AG04450 (cell line): ENCODE measurements at regions not wholly inside any gene's neighbourhood (a gene's known extent, or its start where the extent isn't known, plus 50 kb on each side); places are given as distances from the start of the nearest gene placed in this dataset.

Source experiments
- CTCF ChIA-PET: fragments of 300-600, 350-600 bp; formaldehyde crosslinking; extraction: SDS; loops from one replicate; lab custom pipeline; 2022; ENCODE audit warnings: antibody characterized with exemption, inconsistent platforms; lab: Charles Lee
- POLR2A ChIA-PET: fragments of 350-600 bp; formaldehyde crosslinking; extraction: SDS; loops from one replicate; lab custom pipeline; 2021; ENCODE audit warnings: antibody characterized with exemption, inconsistent platforms; lab: Yijun Ruan, JAX
- DNase-seq: peaks from one replicate; pipeline ENCODE4 v3.0.0-alpha.2; 2011; ENCODE audit warnings: low read depth, low spot score
- H3K27ac ChIP-seq: one replicate; pipeline ENCODE4 v1.5.1; 2012; ENCODE audit warnings: low read depth, low read length, control low read depth
- H3K27me3 ChIP-seq: one replicate; pipeline ENCODE4 v1.6.0; 2012; ENCODE audit warnings: low read length; ENCODE audit not compliant: control insufficient read depth, insufficient read depth
- H3K4me3 ChIP-seq: 2 replicates; pipeline ENCODE4 v1.5.1; 2011; ENCODE audit warnings: mild to moderate bottlenecking, low read depth, low read length, control low read depth
- H3K9me3 ChIP-seq: 2 replicates; pipeline ENCODE4 v1.5.1; 2012; ENCODE audit warnings: low read length; ENCODE audit not compliant: control insufficient read depth, insufficient read depth
- TF ChIP-seq, protein P1 (sequence below): IDR thresholded peaks from 2 replicates; pipeline ENCODE4 v1.5.1; 2011; ENCODE audit warnings: low read depth, low read length, control low read depth, inconsistent platforms

DNA sequence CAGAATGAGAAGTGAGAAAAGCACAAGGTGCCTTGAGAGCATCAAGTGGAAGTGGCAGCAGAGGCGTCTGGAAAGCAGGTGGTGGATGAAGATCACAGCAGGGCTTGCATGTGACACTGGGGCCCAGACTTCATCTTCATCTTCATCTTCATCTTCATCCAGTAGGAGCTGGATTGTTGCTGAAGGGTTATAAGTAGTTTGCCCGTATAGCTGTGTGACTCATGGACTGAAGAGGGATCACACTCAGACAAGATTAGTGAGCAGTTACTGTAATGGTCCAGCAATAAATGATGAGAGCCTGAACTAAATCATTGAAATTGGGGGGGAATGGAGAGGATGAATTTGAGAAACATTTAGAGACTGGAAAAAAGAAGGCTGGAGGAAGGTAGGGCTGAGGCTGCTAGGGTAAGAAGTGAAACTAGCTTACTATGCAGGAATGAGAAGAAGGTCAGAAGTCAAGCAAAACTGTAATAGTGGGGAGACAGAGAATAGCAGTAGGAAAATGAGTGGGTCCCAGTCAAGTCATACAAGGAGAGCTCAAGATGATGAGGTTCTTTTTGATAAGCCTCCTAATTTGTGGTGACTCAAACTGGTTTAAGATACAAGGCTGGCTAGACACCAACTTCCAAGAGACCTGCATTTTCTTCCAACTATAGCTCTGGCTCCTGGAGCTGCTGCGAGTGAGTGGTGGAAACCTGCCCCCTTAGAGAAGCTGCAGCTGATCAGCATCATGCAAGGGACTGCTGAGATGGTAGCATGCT lies 92.3 kb upstream of the BEND6 start:
- no peaks in the 10 kb centered on the region for H3K9me3 ChIP-seq
- CTCF ChIA-PET: interaction anchor here (2.4 to 8.4 kb wide), 2 partner anchors 11 to 40 kb away, joined by 9 to 78 read pairs; no protein-coding TSS in a partner anchor
- TF ChIP-seq, protein P1, sequence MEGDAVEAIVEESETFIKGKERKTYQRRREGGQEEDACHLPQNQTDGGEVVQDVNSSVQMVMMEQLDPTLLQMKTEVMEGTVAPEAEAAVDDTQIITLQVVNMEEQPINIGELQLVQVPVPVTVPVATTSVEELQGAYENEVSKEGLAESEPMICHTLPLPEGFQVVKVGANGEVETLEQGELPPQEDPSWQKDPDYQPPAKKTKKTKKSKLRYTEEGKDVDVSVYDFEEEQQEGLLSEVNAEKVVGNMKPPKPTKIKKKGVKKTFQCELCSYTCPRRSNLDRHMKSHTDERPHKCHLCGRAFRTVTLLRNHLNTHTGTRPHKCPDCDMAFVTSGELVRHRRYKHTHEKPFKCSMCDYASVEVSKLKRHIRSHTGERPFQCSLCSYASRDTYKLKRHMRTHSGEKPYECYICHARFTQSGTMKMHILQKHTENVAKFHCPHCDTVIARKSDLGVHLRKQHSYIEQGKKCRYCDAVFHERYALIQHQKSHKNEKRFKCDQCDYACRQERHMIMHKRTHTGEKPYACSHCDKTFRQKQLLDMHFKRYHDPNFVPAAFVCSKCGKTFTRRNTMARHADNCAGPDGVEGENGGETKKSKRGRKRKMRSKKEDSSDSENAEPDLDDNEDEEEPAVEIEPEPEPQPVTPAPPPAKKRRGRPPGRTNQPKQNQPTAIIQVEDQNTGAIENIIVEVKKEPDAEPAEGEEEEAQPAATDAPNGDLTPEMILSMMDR: no peak
- H3K4me3 ChIP-seq: no peak overlapping the region
- DNase-seq: no peak
- POLR2A ChIA-PET: interaction anchor here (0.7 to 1.7 kb wide), 3 partner anchors 11 to 454 kb away, joined by 3 to 6 read pairs (median 3); no protein-coding TSS in a partner anchor
- H3K27ac ChIP-seq: peak overlapping the region; percentile 59
- no peaks in the 10 kb centered on the region for H3K27me3 ChIP-seq

DNA sequence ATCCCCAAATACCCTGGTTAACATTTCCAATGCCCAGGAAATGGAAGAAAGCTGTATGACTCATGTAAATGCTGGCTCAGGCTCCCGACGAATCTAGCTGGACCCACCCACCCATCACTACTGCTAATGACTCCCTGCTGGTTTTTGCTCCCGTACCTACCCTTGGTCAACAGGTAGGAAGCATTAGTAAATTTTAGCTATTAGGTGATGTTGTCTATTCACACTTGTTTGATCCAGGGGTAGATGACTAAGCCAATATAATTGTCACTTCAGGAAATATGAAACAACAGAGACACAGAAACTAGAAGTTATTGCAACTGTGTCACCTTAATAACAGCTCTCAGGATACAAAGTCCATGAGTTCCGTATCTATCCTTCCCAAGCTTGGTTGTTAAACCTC lies 94.4 kb upstream of the BEND6 start:
- no peak for DNase-seq

DNA sequence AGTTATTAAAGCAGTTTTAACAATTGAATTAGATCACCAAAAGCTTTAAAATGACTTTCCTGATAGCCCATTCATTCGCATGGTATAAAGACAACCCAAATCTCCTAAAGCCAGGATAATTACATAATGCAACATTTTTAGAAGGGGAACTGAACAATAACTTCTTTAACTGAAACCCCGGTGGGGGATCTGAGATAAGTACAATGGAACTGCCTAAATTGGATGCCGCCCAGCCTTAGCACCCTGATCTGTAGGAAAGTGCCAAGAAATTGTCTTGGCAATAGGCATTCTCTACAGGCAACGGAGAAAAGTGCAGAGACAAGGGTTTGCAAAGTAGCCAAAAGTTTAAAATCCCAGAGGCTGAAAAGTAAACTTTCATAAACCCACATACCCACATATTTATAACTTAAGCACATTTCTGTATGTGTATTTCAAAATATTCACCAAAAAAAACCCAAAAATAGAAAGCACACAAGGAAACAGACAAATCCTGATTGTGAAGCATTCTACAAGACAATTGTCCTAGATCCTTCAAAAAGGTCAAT lies 98.8 kb upstream of the BEND6 start:
- no peaks in the 10 kb centered on the region for H3K27me3 ChIP-seq
- H3K9me3 ChIP-seq: no peaks in the 10 kb centered on the region
- no peak overlapping the region for H3K4me3 ChIP-seq
- TF ChIP-seq, protein P1: no peak
- H3K27ac ChIP-seq: no peak overlapping the region
- ChIA-PET POLR2A (no interaction called here), CTCF (interaction anchor here (0.5 to 1.5 kb wide), 3 partner anchors 10 to 148 kb away, joined by 3 to 4 read pairs (median 3); no protein-coding TSS in a partner anchor)
- no peak for DNase-seq

More for the DNA sequence above, 94.4 kb upstream of the BEND6 start:
- ChIA-PET POLR2A (no interaction called here), CTCF (interaction anchor here (0.6 to 8.4 kb wide), 2 partner anchors 9 to 17 kb away, joined by 3 to 78 read pairs; no protein-coding TSS in a partner anchor)
- no peak overlapping the region for H3K27ac ChIP-seq
- H3K9me3 ChIP-seq: no peaks in the 10 kb centered on the region
- TF ChIP-seq, protein P1: no peak
- H3K27me3 ChIP-seq: no peaks in the 10 kb centered on the region
- no peak overlapping the region for H3K4me3 ChIP-seq

- ChIA-PET CTCF (interaction anchor here (0.6 to 4.8 kb wide), 5 partner anchors 10 to 216 kb away, joined by 4 to 46 read pairs (median 4); no protein-coding TSS in a partner anchor), POLR2A (no interaction called here)
- TF ChIP-seq, protein P1: no peak
- Histone ChIP-seq H3K4me3 (no peak overlapping the region), H3K27ac (no peak overlapping the region), H3K9me3 (no peaks in the 10 kb centered on the region), H3K27me3 (no peaks in the 10 kb centered on the region)
- no peak for DNase-seq
These were observed 100.8 kb upstream of the BEND6 start for GRCh38 chr6:56854086-56854485.
